HG03469 (cell line): ENCODE measurements at regions not wholly inside any gene's neighbourhood (a gene's known extent, or its start where the extent isn't known, plus 50 kb on each side); places are given as distances from the start of the nearest gene placed in this dataset.

Source experiments
- ATAC-seq: cut with Tn5 transposase; IDR thresholded peaks from one replicate; pipeline ENCODE4 v1.9.1; 2021; ENCODE audit warnings: mild to moderate bottlenecking, moderate library complexity, moderate number of reproducible peaks; ENCODE audit not compliant: unreplicated experiment

GRCh38 chr12:3999904-4000303, 126.7 kb upstream of the PARP11 start:
- ATAC-seq = no peak

GRCh38 chr12:3998968-3999792, 126.0 kb upstream of the PARP11 start:
- ATAC-seq = no peak

- ATAC-seq = no peak
Measured at GRCh38 chr12:3998397-3998796, 125.2 kb upstream of the PARP11 start.

GRCh38 chr12:3996322-3996721, 123.1 kb upstream of the PARP11 start:
- no peak for ATAC-seq

- ATAC-seq = no peak
Measured at GRCh38 chr12:3995306-3995705, 122.1 kb upstream of the PARP11 start.

- no peak for ATAC-seq
Measured at GRCh38 chr12:3994500-3994899, 121.3 kb upstream of the PARP11 start.

- ATAC-seq = no peak
Measured at GRCh38 chr12:3992945-3993344, 119.7 kb upstream of the PARP11 start.

- no peak for ATAC-seq
Measured at GRCh38 chr12:3991798-3992580, 118.8 kb upstream of the PARP11 start.

GRCh38 chr12:3990501-3991280, 117.5 kb upstream of the PARP11 start:
- no peak for ATAC-seq

- ATAC-seq = no peak
Measured at GRCh38 chr12:3989218-3989550, 116.0 kb upstream of the PARP11 start.

GRCh38 chr12:3988519-3989217, 115.5 kb upstream of the PARP11 start:
- peak; percentile 50 for ATAC-seq

GRCh38 chr12:3987571-3987970, 114.4 kb upstream of the PARP11 start:
- no peak for ATAC-seq

- ATAC-seq = no peak
Measured at GRCh38 chr12:3980504-3981272, 107.5 kb upstream of the PARP11 start.

- no peak for ATAC-seq
Measured at GRCh38 chr12:3977621-3978020, 104.4 kb upstream of the PARP11 start.

- no peak for ATAC-seq
Measured at GRCh38 chr12:3976351-3976938, 103.2 kb upstream of the PARP11 start.

- ATAC-seq = no peak
Measured at GRCh38 chr12:3975652-3976051, 102.5 kb upstream of the PARP11 start.

- no peak for ATAC-seq
Measured at GRCh38 chr12:3974883-3975282, 101.7 kb upstream of the PARP11 start.

- ATAC-seq = no peak
Measured at GRCh38 chr12:3973973-3974644, 100.9 kb upstream of the PARP11 start.

GRCh38 chr12:3973269-3973884, 100.2 kb upstream of the PARP11 start:
- ATAC-seq = no peak
